Vagina (tissue), 2 donors: ENCODE measurements at regions not wholly inside any gene's neighbourhood (a gene's known extent, or its start where the extent isn't known, plus 50 kb on each side); places are given as distances from the start of the nearest gene placed in this dataset.
A peak's percentile ranks its signal among the peaks of the same experiment; 100 is the strongest.

Experiments
- DNase-seq, 2 donors: peaks; one replicate each; pipeline ENCODE4 v3.0.0-alpha.2; 2017; ENCODE audit errors: extremely low spot score in 2 of 2
- H3K27ac ChIP-seq: fragments of 200-600 bp; sonication (generic); one replicate; pipeline ENCODE4 v1.5.1; 2019
- H3K27me3 ChIP-seq: fragments of 200-600 bp; sonication (generic); one replicate; pipeline ENCODE4 v1.5.1; 2019
- H3K36me3 ChIP-seq, 2 donors: fragments of 200-600 bp; sonication (generic); one replicate each; pipeline ENCODE4 v1.5.1; 2017 to 2019
- H3K4me1 ChIP-seq: fragments of 200-600 bp; sonication (generic); one replicate; pipeline ENCODE4 v1.5.1; 2019
- H3K4me3 ChIP-seq, 2 donors: fragments of 200-600 bp; sonication (generic); 1 replicate in 1 of 2; 2 replicates in 1 of 2; pipeline ENCODE4 v1.5.1; 2016 to 2019
- H3K9me3 ChIP-seq: fragments of 200-600 bp; sonication (generic); one replicate; pipeline ENCODE4 v1.5.1; 2019
- CTCF ChIP-seq, 3 experiments: fragments of 450-650 bp in 2 of 3; fragments of 200-600 bp in 1 of 3; sonication (generic) in 1 of 3; IDR thresholded peaks; one replicate each; pipeline ENCODE4 v1.5.1; 2017 to 2019; ENCODE audit warnings: antibody characterized with exemption in 3 of 3, mild to moderate bottlenecking in 2 of 3, moderate library complexity in 2 of 3
- POLR2A ChIP-seq, 2 donors: fragments of 450-650 bp; IDR thresholded peaks; one replicate each; pipeline ENCODE4 v1.6.1; 2017; ENCODE audit warnings: antibody characterized with exemption in 2 of 2, mild to moderate bottlenecking in 2 of 2, moderate library complexity in 2 of 2
- POLR2AphosphoS5 ChIP-seq, 2 donors: sonication (generic); formaldehyde crosslinking; IDR thresholded peaks; one replicate each; pipeline ENCODE4 v1.9.0; 2017; ENCODE audit warnings: antibody characterized with exemption in 2 of 2, mild to moderate bottlenecking in 2 of 2, low read depth in 1 of 2; ENCODE audit not compliant: insufficient read depth in 1 of 2
- intact Hi-C: fragments of 100-400 bp; cut with DNase I; formaldehyde crosslinking; loops from one replicate; pipeline ENCODE4 v1.15.1; 2023

GRCh38 chr3:177514611-177515499 is 317.6 kb upstream of the TBL1XR1 start:
- intact Hi-C loops: no loop called here
- H3K4me1 ChIP-seq: peaks cover 11% of the 10 kb centered on the region
- H3K27ac ChIP-seq: no peak overlapping the region
- no peaks in the 10 kb centered on the region for H3K9me3 ChIP-seq
- TF ChIP-seq POLR2AphosphoS5 (IDR thresholded peaks at IDR 0.05; ENCODE audit: insufficient read depth in 1 of 2, low read depth in 1 of 2) (no peak), CTCF (IDR thresholded peaks at IDR 0.05) (no peak), POLR2A (IDR thresholded peaks at IDR 0.05) (no peak)
- no peak overlapping the region for H3K4me3 ChIP-seq
- H3K36me3 ChIP-seq: no peaks in the 10 kb centered on the region
- no peak for DNase-seq
- H3K27me3 ChIP-seq: no peaks in the 10 kb centered on the region

DNA sequence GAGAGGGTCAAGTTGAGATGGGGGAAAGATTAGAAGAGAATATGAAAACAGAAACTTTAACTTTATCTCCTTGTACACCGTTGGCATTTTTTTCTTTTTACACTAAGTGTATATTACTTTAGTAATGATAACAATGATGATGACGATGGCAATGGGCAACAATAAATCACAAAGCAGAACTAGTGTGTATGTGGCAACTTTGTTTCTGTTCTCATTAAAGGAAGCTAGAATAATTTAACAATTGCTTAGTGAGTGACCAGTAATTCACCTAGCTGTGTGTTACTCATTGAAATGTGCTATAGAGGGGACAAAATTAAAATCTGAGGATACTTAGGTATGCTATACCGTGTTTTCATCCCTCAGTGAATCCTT is 318.5 kb upstream of the TBL1XR1 start:
- H3K4me3 ChIP-seq: no peak overlapping the region

DNA sequence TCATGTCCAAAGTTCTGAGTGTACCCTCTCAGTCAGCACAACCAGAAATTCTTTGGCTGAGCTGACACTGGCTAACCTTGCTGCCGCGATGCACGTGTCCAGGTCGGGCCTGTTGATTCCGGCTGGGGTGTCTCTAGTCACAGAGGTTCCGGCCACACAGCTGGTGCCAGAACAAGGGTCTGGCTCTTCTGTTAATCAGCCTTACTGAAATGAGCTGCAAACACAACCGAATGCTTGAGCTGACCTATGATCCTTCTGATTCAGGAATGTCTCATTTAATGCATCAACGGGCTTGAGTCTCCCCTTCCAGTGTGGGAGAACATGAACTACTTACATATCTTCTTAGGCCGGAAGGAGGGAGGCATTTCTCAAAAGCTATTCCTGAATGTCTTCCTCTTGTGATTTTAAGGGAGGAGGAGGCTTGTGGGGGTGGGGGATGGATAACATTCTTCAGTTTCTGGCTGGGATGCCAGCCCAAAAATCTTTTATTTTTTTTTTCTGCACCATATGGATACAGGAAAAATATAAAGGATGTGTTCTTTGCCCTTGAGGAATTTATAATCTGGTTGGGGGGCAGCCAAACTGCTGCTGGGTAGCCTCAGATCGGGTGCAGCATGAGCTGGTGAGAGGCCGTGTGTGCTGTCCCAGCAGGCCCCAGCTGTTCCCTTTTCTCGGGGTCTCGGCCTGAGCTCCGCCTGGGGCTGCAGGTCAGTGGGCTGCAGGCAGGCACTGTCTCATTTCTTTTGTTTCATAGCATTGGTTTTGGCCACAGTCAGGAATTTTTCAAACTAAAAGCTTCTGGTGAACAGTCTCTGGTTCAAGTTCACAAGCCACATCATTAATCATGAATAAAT is 319.1 kb upstream of the TBL1XR1 start:
- H3K9me3 ChIP-seq: no peaks in the 10 kb centered on the region
- no peaks in the 10 kb centered on the region for H3K27me3 ChIP-seq
- no peak for DNase-seq
- no peaks in the 10 kb centered on the region for H3K36me3 ChIP-seq
- H3K4me3 ChIP-seq: no peak overlapping the region
- TF ChIP-seq POLR2A (IDR thresholded peaks at IDR 0.05) (no peak), CTCF (IDR thresholded peaks at IDR 0.05) (no peak), POLR2AphosphoS5 (IDR thresholded peaks at IDR 0.05; ENCODE audit: insufficient read depth in 1 of 2, low read depth in 1 of 2) (no peak)
- H3K4me1 ChIP-seq: peaks cover 15% of the 10 kb centered on the region
- H3K27ac ChIP-seq: peak overlapping the region; percentile 45
- intact Hi-C loops: no loop called here

More for the DNA sequence above, 318.5 kb upstream of the TBL1XR1 start:
- no peak for TF ChIP-seq POLR2A (IDR thresholded peaks at IDR 0.05)
- no peak for TF ChIP-seq CTCF (IDR thresholded peaks at IDR 0.05)
- no peak for TF ChIP-seq POLR2AphosphoS5 (IDR thresholded peaks at IDR 0.05; ENCODE audit: insufficient read depth in 1 of 2, low read depth in 1 of 2)
- Histone ChIP-seq H3K9me3 (no peaks in the 10 kb centered on the region), H3K27me3 (no peaks in the 10 kb centered on the region), H3K4me1 (peaks cover 11% of the 10 kb centered on the region), H3K36me3 (no peaks in the 10 kb centered on the region), H3K27ac (no peak overlapping the region)
- intact Hi-C loops: no loop called here
- DNase-seq: no peak

- DNase-seq: no peak
- H3K27ac ChIP-seq: no peak overlapping the region
- TF ChIP-seq POLR2AphosphoS5 (IDR thresholded peaks at IDR 0.05; ENCODE audit: insufficient read depth in 1 of 2, low read depth in 1 of 2) (no peak), CTCF (IDR thresholded peaks at IDR 0.05) (no peak), POLR2A (IDR thresholded peaks at IDR 0.05) (no peak)
- intact Hi-C loops: no loop called here
- H3K27me3 ChIP-seq: no peaks in the 10 kb centered on the region
- H3K9me3 ChIP-seq: no peaks in the 10 kb centered on the region
- H3K4me3 ChIP-seq: no peak overlapping the region
- peaks cover 19% of the 10 kb centered on the region for H3K4me1 ChIP-seq
- H3K36me3 ChIP-seq: no peaks in the 10 kb centered on the region
These were observed 320.6 kb upstream of the TBL1XR1 start for GRCh38 chr3:177517906-177518305.
